Natural killer cell (primary cell): ENCODE measurements at regions not wholly inside any gene's neighbourhood (a gene's known extent, or its start where the extent isn't known, plus 50 kb on each side); places are given as distances from the start of the nearest gene placed in this dataset.

Source experiments
- ATAC-seq, 3 donors: fragments of 150-1000 bp in 2 of 3; fragments of 200-7000 bp in 1 of 3; cut with Tn5 transposase; 1 replicate in 1 of 3; 2 replicates in 2 of 3; pipeline ENCODE4 v1.10.0; 2021; ENCODE audit warnings: mild to moderate bottlenecking in 2 of 3, moderate library complexity in 2 of 3
- DNase-seq, 2 donors: peaks; one replicate each; pipeline versions ENCODE4 v3.0.0 to v3.0.0-alpha.2; 2013 to 2021; ENCODE audit warnings: mixed read lengths in 1 of 2
- H3K27ac ChIP-seq: one replicate; pipeline ENCODE4 v1.5.1; 2013; ENCODE audit warnings: mild to moderate bottlenecking, low read length
- H3K27me3 ChIP-seq: one replicate; pipeline ENCODE4 v1.6.1; 2013; ENCODE audit warnings: low read length; ENCODE audit not compliant: control insufficient read depth, insufficient read depth
- H3K36me3 ChIP-seq: one replicate; pipeline ENCODE4 v1.6.1; 2013; ENCODE audit warnings: low read length; ENCODE audit not compliant: control insufficient read depth, insufficient read depth
- H3K4me1 ChIP-seq: one replicate; pipeline ENCODE4 v1.6.1; 2013; ENCODE audit warnings: low read length; ENCODE audit not compliant: control insufficient read depth, insufficient read depth
- H3K4me3 ChIP-seq: one replicate; pipeline ENCODE4 v1.5.1; 2013; ENCODE audit warnings: low read length
- H3K9me3 ChIP-seq: one replicate; pipeline ENCODE4 v1.6.1; 2013; ENCODE audit warnings: low read length; ENCODE audit not compliant: control insufficient read depth, insufficient read depth
- H3K27ac Mint-ChIP-seq, 2 donors: one replicate each; pipeline ENCODE4 v1.8.0; 2022; ENCODE audit warnings: mild to moderate bottlenecking in 2 of 2, mixed read lengths in 2 of 2, moderate library complexity in 1 of 2
- H3K27me3 Mint-ChIP-seq, 2 donors: one replicate each; pipeline ENCODE4 v1.8.0; 2022; ENCODE audit warnings: low read depth in 2 of 2, mixed read lengths in 2 of 2
- H3K36me3 Mint-ChIP-seq: one replicate; pipeline ENCODE4 v1.8.0; 2022; ENCODE audit warnings: mixed read lengths
- H3K4me1 Mint-ChIP-seq, 2 donors: one replicate each; pipeline ENCODE4 v1.8.0; 2022; ENCODE audit warnings: mixed read lengths in 2 of 2
- H3K4me3 Mint-ChIP-seq: one replicate; pipeline ENCODE4 v1.8.0; 2022; ENCODE audit warnings: mild to moderate bottlenecking, moderate library complexity, mixed read lengths
- H3K9me3 Mint-ChIP-seq, 2 donors: one replicate each; pipeline ENCODE4 v1.8.0; 2022; ENCODE audit warnings: mixed read lengths in 2 of 2
- WGBS: methylation state at CpG from one replicate; pipeline ENCODE4 v1.1.7; 2013; ENCODE audit warnings: missing lambda C conversion rate; ENCODE audit not compliant: insufficient coverage; 5-methylcytosine and 5-hydroxymethylcytosine counted together
- intact Hi-C: fragments of 100-400 bp; cut with micrococcal nuclease; formaldehyde crosslinking; loops from one replicate; pipeline ENCODE4 v1.14.2; 2022
- TF ChIP-seq, protein P1 (sequence below): fragments of 200-600 bp; IDR thresholded peaks from one replicate; pipeline ENCODE4 v1.8.0; 2022; ENCODE audit warnings: antibody characterized with exemption

DNA sequence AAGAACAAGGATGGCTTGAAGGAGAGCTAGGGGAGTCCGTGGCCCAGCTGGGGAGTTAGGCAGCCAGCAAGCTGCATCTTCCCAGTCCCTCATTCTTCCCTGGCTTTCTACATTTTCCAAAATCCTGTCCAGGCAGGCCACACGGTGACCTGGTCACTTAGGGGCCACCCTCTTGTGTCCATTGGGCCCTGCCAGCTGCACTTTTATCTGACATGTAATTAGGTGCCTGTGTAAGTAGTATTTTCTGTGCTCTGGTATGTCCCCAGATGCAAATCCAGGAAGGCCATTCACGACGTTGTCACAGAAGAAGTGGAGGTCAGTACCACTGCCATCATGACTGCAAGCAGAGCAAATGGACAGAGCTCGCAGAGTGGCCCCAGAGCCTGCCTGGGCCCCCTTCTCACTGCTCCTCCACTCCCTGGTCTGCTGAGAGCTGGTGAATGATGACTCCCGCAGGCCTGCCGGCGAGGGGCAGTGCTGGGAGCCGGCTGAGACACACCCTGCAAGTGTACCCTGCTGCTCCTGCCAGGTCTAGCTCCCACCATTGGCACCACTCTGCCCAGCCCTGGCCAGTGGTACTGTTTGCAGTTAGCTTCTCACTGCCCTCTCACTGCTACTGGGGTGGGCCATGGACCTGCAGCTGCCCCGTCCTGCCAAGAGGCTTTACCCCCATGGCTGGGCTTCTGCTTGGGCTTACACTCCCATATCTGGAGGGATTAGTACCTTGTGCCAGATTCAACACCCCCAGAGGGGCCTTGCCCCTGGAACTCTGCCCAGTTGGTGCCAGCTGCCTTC is 98.2 kb downstream of the GLRX3 start:
- Mint-ChIP-seq H3K4me1 (no peaks in the 10 kb centered on the region), H3K27ac (no peak overlapping the region), H3K4me3 (no peak overlapping the region), H3K9me3 (no peaks in the 10 kb centered on the region), H3K27me3 (peaks cover 0 to 12% of the 10 kb centered on the region in 2 donors), H3K36me3 (no peaks in the 10 kb centered on the region)
- H3K9me3 ChIP-seq, result no peaks in the 10 kb centered on the region
- H3K4me3 ChIP-seq, result no peak overlapping the region
- H3K27me3 ChIP-seq, result no peaks in the 10 kb centered on the region
- intact Hi-C loops, result no loop called here
- WGBS, result 84% methylated on average over 10 of the region's 10 CpGs
- H3K4me1 ChIP-seq, result no peaks in the 10 kb centered on the region
- no peak for DNase-seq
- H3K36me3 ChIP-seq, result no peaks in the 10 kb centered on the region
- TF ChIP-seq, protein P1, sequence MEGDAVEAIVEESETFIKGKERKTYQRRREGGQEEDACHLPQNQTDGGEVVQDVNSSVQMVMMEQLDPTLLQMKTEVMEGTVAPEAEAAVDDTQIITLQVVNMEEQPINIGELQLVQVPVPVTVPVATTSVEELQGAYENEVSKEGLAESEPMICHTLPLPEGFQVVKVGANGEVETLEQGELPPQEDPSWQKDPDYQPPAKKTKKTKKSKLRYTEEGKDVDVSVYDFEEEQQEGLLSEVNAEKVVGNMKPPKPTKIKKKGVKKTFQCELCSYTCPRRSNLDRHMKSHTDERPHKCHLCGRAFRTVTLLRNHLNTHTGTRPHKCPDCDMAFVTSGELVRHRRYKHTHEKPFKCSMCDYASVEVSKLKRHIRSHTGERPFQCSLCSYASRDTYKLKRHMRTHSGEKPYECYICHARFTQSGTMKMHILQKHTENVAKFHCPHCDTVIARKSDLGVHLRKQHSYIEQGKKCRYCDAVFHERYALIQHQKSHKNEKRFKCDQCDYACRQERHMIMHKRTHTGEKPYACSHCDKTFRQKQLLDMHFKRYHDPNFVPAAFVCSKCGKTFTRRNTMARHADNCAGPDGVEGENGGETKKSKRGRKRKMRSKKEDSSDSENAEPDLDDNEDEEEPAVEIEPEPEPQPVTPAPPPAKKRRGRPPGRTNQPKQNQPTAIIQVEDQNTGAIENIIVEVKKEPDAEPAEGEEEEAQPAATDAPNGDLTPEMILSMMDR, result no peak
- no peak for ATAC-seq
- no peak overlapping the region for H3K27ac ChIP-seq

DNA sequence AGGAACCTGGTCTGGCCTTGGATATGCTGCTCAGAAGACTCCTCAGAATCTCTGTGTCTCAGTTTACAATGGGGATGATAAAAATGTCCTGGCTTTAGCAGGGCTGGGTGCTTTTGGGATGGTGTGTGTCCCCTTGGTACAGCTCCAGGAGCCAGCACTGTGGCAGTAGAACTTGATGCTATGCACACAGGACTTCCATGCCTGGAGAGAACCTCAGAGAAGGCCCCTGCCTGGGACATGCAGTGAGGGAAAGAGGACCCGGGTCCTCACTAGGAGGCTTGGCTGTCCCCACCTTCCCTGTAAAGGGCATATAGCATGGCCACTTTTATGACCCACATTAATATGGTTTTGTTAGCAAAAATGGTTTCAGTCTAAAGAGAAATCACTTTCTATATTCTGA is 100.5 kb downstream of the GLRX3 start:
- peaks cover 8% of the 10 kb centered on the region for H3K36me3 Mint-ChIP-seq
- no peak overlapping the region for H3K27ac Mint-ChIP-seq
- H3K4me1 ChIP-seq, result no peaks in the 10 kb centered on the region
- no peak overlapping the region for H3K4me3 Mint-ChIP-seq
- intact Hi-C loops, result no loop called here
- DNase-seq (no peak), ATAC-seq (no peak)
- H3K27me3 ChIP-seq, result peaks cover 2% of the 10 kb centered on the region
- no peaks in the 10 kb centered on the region for H3K4me1 Mint-ChIP-seq
- no peak overlapping the region for H3K27ac ChIP-seq
- no peaks in the 10 kb centered on the region for H3K9me3 ChIP-seq
- peaks cover 0 to 6% of the 10 kb centered on the region in 2 donors for H3K9me3 Mint-ChIP-seq
- no peaks in the 10 kb centered on the region for H3K36me3 ChIP-seq
- no peak overlapping the region for H3K4me3 ChIP-seq
- 92% methylated on average over 1 of the region's 1 CpG for WGBS
- peaks cover 4 to 28% of the 10 kb centered on the region in 2 donors for H3K27me3 Mint-ChIP-seq
- TF ChIP-seq, protein P1, result no peak

GRCh38 chr10:130240409-130240808 is 104.2 kb downstream of the GLRX3 start:
- H3K27ac ChIP-seq, result no peak overlapping the region
- H3K27me3 ChIP-seq, result peaks cover 5% of the 10 kb centered on the region
- Mint-ChIP-seq H3K27me3 (peaks cover 10 to 50% of the 10 kb centered on the region in 2 donors), H3K27ac (no peak overlapping the region), H3K4me1 (peaks cover 12 to 13% of the 10 kb centered on the region in 2 donors), H3K4me3 (no peak overlapping the region), H3K36me3 (peaks cover 11% of the 10 kb centered on the region), H3K9me3 (peaks cover 0 to 7% of the 10 kb centered on the region in 2 donors)
- TF ChIP-seq, protein P1, result no peak
- DNase-seq (no peak), ATAC-seq (no peak)
- no peaks in the 10 kb centered on the region for H3K36me3 ChIP-seq
- H3K4me1 ChIP-seq, result peaks cover 9% of the 10 kb centered on the region
- no peaks in the 10 kb centered on the region for H3K9me3 ChIP-seq
- intact Hi-C loops, result no loop called here
- no CpG with 5 or more reads among the region's 2 CpGs for WGBS
- H3K4me3 ChIP-seq, result no peak overlapping the region

DNA sequence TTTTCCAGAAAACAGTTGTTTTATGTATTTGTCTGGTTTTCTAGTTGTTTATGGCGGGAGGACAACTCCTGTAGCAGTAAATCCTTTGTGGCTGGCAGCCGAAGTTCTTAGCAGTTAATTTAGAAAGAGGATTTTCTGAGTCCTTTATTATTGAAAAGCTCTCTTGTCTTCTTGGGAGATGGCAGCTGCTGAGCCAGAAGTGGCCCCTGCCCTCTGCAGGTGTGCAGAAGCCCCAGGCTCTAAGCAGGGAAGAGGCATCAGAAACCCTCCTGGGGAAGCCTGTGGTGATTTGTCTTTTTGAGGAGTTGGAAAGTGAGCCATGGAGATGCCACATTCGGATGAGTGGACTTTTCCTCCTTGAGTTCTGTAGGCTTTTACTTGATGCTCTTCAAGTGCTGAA is 106.3 kb downstream of the GLRX3 start:
- no peak overlapping the region for H3K27ac ChIP-seq
- 58% methylated on average over 3 of the region's 3 CpGs for WGBS
- no peaks in the 10 kb centered on the region for H3K9me3 ChIP-seq
- peaks cover 9% of the 10 kb centered on the region for H3K4me1 ChIP-seq
- Mint-ChIP-seq H3K36me3 (peaks cover 11% of the 10 kb centered on the region), H3K9me3 (peaks cover 0 to 7% of the 10 kb centered on the region in 2 donors), H3K27ac (no peak overlapping the region), H3K4me1 (peaks cover 12 to 13% of the 10 kb centered on the region in 2 donors), H3K4me3 (no peak overlapping the region), H3K27me3 (peaks cover 19 to 56% of the 10 kb centered on the region in 2 donors)
- no peak for ATAC-seq
- intact Hi-C loops, result no loop called here
- no peaks in the 10 kb centered on the region for H3K36me3 ChIP-seq
- H3K4me3 ChIP-seq, result no peak overlapping the region
- no peak for DNase-seq
- TF ChIP-seq, protein P1, result no peak
- peaks cover 5% of the 10 kb centered on the region for H3K27me3 ChIP-seq
